ENCODE measurements at regions not wholly inside any gene's neighbourhood (a gene's known extent, or its start where the extent isn't known, plus 50 kb on each side); places are given as distances from the start of the nearest gene placed in this dataset.

- DNase-seq: no peak
These were observed 55.0 kb upstream of the ITGA6 start for GRCh38 chr2:172372436-172372835.

- no peak for DNase-seq
These were observed 54.3 kb upstream of the ITGA6 start for GRCh38 chr2:172373076-172373475.

- DNase-seq: no peak
These were observed 53.6 kb upstream of the ITGA6 start for GRCh38 chr2:172373766-172374165.

GRCh38 chr2:172374318-172375240 is 52.8 kb upstream of the ITGA6 start:
- no peak for DNase-seq

- DNase-seq: no peak
These were observed 52.1 kb upstream of the ITGA6 start for GRCh38 chr2:172375251-172375650.

- DNase-seq: no peak
These were observed 51.4 kb upstream of the ITGA6 start for GRCh38 chr2:172376016-172376415.

- DNase-seq: no peak
These were observed 50.8 kb upstream of the ITGA6 start for GRCh38 chr2:172376505-172377125.

DNA sequence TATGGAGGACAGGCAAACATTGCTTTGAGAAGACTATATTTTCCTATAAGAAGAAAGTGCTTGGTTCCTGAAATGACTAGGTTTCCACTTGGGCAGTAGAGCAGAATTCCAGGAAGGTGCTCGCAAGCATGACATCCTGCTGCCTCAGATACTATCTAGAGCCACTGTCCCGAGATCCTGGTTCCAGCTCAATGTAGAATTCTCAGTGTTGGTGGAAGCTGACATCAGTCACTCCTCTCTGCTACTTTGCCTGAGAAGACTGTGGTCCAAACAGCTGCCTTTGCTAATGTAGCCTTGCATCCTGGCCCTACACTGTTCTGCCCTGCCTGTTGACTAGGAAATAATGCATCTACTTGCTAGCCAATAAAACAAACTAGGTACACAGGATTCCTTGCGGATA is 50.0 kb upstream of the ITGA6 start:
- no peak for DNase-seq
